ENCODE measurements at regions not wholly inside any gene's neighbourhood (a gene's known extent, or its start where the extent isn't known, plus 50 kb on each side); places are given as distances from the start of the nearest gene placed in this dataset.

GRCh38 chrX:109952050-109952449 lies 50.9 kb upstream of the TMEM164 start:
- POLR2A ChIA-PET: no interaction called here
- CTCF ChIA-PET: no interaction called here
- DNase-seq (ENCODE audit: extremely low spot score): no peak
- TF ChIP-seq CTBP1 (IDR thresholded peaks at IDR 0.05; ENCODE audit: borderline replicate concordance) (no peak), SP1 (IDR thresholded peaks at IDR 0.05) (no peak), PKNOX1 (IDR thresholded peaks at IDR 0.05) (no peak), ELF4 (IDR thresholded peaks at IDR 0.05) (no peak), NFRKB (IDR thresholded peaks at IDR 0.05) (no peak), FOXM1 (IDR thresholded peaks at IDR 0.05; ENCODE audit: borderline replicate concordance) (no peak), FOXK2 (IDR thresholded peaks at IDR 0.05) (no peak), ARNT (IDR thresholded peaks at IDR 0.05) (no peak), TARDBP (IDR thresholded peaks at IDR 0.05) (no peak), LEF1 (IDR thresholded peaks at IDR 0.05; ENCODE audit: borderline replicate concordance) (no peak), L3MBTL2 (conservative IDR thresholded peaks at IDR 0.05) (no peak), HDGF (IDR thresholded peaks at IDR 0.05; ENCODE audit: borderline replicate concordance) (no peak), ZNF384 (IDR thresholded peaks at IDR 0.05) (no peak), SUZ12 (IDR thresholded peaks at IDR 0.05) (no peak), FOXA1 (IDR thresholded peaks at IDR 0.05) (no peak), BHLHE40 (IDR thresholded peaks at IDR 0.05; ENCODE audit: borderline replicate concordance) (no peak)

DNA sequence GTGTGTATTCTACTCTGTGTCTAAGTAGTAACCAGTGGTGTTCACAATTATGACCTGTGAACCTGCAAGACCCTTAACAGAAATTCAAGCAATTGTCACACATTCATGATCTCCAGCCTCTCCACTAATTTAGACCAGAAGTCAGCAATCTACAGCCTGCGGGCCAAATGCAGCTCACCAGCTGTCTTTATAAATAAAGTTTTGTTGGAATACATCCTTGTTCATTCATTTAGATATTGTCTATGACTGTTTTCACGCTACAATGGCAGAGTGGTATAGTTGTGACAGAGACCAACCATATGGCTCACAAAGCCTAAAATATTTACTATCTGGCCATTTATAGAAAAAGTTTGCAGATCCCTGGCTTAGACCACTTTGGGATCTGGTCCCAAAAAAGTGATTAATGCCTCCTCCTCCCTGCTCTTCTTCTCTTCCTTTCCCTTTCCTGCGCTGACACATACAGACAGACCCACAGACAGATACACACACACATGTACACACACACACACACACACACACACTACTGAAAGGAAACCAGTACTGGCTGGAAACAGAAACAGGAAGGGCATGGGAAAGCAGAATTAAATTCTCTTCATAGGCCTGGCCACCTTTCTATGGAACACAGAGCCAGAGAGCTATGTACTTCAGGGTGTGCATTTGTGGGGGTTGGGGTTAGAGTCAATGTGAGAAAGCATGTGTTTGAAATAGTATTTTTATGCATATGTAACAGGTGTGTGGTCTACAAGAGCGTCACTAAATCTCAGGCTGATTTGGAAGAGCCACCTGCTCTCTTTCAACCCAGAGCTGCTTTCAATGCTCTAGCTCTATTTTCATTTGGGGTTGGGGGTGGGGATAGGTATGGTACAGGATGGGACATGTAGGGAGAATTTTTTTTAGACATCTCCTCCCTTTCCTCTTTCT lies 49.7 kb upstream of the TMEM164 start:
- ChIA-PET POLR2A (no interaction called here), CTCF (interaction anchor here (0.8 to 1.7 kb wide), 2 partner anchors 62 to 193 kb away, joined by 4 to 6 read pairs; no protein-coding TSS in a partner anchor)
- TF ChIP-seq LEF1 (IDR thresholded peaks at IDR 0.05; ENCODE audit: borderline replicate concordance): no peak
- no peak for TF ChIP-seq ARNT (IDR thresholded peaks at IDR 0.05)
- no peak for TF ChIP-seq HDGF (IDR thresholded peaks at IDR 0.05; ENCODE audit: borderline replicate concordance)
- TF ChIP-seq ELF4 (IDR thresholded peaks at IDR 0.05): no peak
- no peak for TF ChIP-seq TARDBP (IDR thresholded peaks at IDR 0.05)
- TF ChIP-seq PKNOX1 (IDR thresholded peaks at IDR 0.05): no peak
- TF ChIP-seq BHLHE40 (IDR thresholded peaks at IDR 0.05; ENCODE audit: borderline replicate concordance): no peak
- no peak for TF ChIP-seq FOXM1 (IDR thresholded peaks at IDR 0.05; ENCODE audit: borderline replicate concordance)
- no peak for TF ChIP-seq FOXA1 (IDR thresholded peaks at IDR 0.05)
- TF ChIP-seq NFRKB (IDR thresholded peaks at IDR 0.05): no peak
- no peak for TF ChIP-seq FOXK2 (IDR thresholded peaks at IDR 0.05)
- no peak for TF ChIP-seq CTBP1 (IDR thresholded peaks at IDR 0.05; ENCODE audit: borderline replicate concordance)
- TF ChIP-seq L3MBTL2 (conservative IDR thresholded peaks at IDR 0.05): no peak
- no peak for TF ChIP-seq SP1 (IDR thresholded peaks at IDR 0.05)
- TF ChIP-seq ZNF384 (IDR thresholded peaks at IDR 0.05): no peak
- TF ChIP-seq SUZ12 (IDR thresholded peaks at IDR 0.05): no peak
- no peak for DNase-seq (ENCODE audit: extremely low spot score)

All from HEK293T (cell line).